ENCODE measurements at regions not wholly inside any gene's neighbourhood (a gene's known extent, or its start where the extent isn't known, plus 50 kb on each side); places are given as distances from the start of the nearest gene placed in this dataset.
"Not testable (repeated sequence)": the region's sequence is repeated elsewhere in the genome, so short reads cannot be mapped to it uniquely, and the experiment has no call there.

- peak; percentile 77 for DNase-seq
Observed at GRCh38 chr2:113551637-113552318, 53.3 kb downstream of the FOXD4L1 start.

- not testable (repeated sequence) for DNase-seq
Observed at GRCh38 chr2:113559820-113560219, 61.4 kb downstream of the FOXD4L1 start.

GRCh38 chr2:113562662-113563061, 64.2 kb downstream of the FOXD4L1 start:
- not testable (repeated sequence) for DNase-seq

DNA sequence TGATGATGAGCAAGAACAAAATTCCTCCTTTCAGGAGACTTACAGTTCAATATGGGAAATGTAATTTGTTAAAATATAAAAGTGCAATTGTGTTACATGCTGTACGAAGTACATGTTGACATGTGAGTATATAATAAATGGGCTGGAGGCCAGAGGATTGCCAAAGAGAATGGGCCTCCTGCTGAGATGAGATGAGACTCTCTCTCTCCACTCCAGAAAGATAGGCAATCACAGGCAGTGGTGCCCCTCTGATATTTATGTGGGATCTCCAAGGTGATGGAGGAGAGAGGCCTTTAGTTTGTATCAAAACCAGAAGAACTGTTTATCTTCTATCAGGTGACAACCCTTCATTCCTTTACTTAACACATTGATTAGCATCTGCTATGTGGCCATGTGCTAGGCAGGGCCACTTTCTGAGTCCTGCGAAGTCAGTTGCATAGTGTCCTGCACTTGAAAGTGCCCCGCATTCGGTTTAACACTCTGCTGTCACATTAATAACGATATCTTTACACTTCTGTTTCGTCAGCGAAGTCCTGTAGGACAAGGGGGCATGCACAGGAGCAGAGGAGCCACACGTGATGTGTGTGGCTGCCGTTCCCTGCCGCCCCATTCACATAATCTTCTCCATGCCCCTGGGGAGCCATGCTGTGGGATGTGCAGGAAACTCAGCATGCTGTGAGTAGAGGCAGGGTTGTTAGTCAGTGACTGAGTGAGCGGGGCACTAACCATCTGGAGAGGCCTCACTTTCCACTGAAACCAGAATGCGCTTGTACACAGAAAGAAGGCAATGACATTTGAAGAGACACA, 60.2 kb upstream of the RABL2A start:
- DNase-seq, result not testable (repeated sequence)

- not testable (repeated sequence) for DNase-seq
Observed at GRCh38 chr2:113567481-113567849, 59.6 kb upstream of the RABL2A start.

DNA sequence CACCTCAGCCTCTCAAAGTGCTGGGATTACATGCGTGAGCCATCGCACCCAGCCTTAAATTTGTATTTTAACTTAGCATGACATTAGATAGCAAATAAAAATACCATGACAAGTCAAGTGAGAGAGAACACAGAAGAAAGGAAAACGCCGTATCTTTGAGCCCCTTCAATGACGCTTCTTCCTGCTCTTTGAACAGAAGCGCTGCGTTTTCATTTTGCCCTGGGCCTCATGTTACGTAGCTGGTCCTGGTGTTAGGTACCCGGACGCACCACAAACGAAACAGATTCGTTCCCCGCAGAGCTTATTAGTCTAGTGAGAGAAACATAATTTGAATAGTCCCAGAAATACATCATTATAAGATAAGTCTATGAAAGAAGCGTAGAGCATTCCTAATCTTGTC, 58.8 kb upstream of the RABL2A start:
- DNase-seq, result not testable (repeated sequence)

- DNase-seq, result not testable (repeated sequence)
Observed at GRCh38 chr2:113570082-113570481, 57.0 kb upstream of the RABL2A start.

- DNase-seq, result not testable (repeated sequence)
Observed at GRCh38 chr2:113570509-113571009, 56.5 kb upstream of the RABL2A start.

DNA sequence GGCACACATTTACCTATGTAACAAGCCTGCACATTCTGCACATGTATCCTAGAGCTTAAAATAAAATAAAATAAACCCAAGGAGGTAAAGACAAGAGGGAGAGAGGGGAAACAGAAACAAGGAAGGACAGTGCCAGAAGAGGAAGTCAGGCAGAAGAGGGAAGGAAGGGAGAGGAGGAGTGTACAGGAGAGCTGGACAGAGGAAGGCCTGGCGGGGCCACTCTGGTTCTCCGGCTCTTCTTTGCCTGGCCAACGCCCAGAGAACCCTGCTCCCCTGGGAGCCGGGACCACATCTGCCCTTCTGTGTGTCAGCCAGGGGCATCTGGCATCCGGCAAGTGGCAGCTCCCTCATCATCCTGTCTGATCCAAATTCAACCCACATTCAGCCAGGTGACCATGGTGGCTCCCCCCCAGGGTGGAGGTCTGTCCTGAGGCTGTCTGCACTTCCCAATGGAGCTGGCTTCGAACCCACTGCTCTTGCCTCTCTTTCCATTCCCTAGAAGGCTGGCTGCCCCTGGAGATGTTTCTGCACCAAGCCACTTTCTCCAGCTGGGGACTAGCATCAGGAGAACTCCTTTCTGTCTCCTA, 55.5 kb upstream of the RABL2A start:
- not testable (repeated sequence) for DNase-seq

- not testable (repeated sequence) for DNase-seq
Observed at GRCh38 chr2:113575721-113576120, 51.3 kb upstream of the RABL2A start.

- not testable (repeated sequence) for DNase-seq
Observed at GRCh38 chr2:113576353-113576752, 50.7 kb upstream of the RABL2A start.
